A673 (cell line): ENCODE measurements at regions not wholly inside any gene's neighbourhood (a gene's known extent, or its start where the extent isn't known, plus 50 kb on each side); places are given as distances from the start of the nearest gene placed in this dataset.

ENCODE experiments used
- BruUV-seq: library from RNA; stranded (reverse); fragments of 400-500 nt; replicated peaks from 2 replicates; lab custom pipeline; 2021; lab: Mats Ljungman, UMichigan
- CTCF ChIA-PET: fragments of 300-600 bp; sonication (Branson Sonifier 250); formaldehyde crosslinking; loops from one replicate; lab custom pipeline; 2022; ENCODE audit warnings: antibody characterized with exemption; lab: Charles Lee
- POLR2A ChIA-PET: fragments of 300-600 bp; sonication (Branson Sonifier 250); formaldehyde crosslinking; loops from one replicate; lab custom pipeline; 2022; ENCODE audit warnings: antibody characterized with exemption; ENCODE audit not compliant: low non-redundant PET; lab: Charles Lee
- DNase-seq: peaks from one replicate; pipeline ENCODE4 v3.0.0-alpha.2; 2015; ENCODE audit warnings: low spot score
- H3K27ac ChIP-seq: fragments of 200-600 bp; sonication (generic); 2 replicates; pipeline ENCODE4 v1.5.1; 2016; ENCODE audit warnings: mixed run types, low read depth, mild to moderate bottlenecking, mixed read lengths, antibody characterized with exemption, low read length; ENCODE audit not compliant: poor library complexity, severe bottlenecking
- H3K27me3 ChIP-seq: fragments of 200-600 bp; sonication (generic); replicated peaks from 2 replicates; pipeline ENCODE4 v1.6.1; 2017; ENCODE audit warnings: mixed run types, low read depth, mild to moderate bottlenecking, mixed read lengths, antibody characterized with exemption, low read length; ENCODE audit not compliant: insufficient read depth, poor library complexity
- H3K36me3 ChIP-seq: fragments of 200-600 bp; sonication (generic); 2 replicates; pipeline ENCODE4 v1.6.1; 2016; ENCODE audit warnings: mixed run types, mild to moderate bottlenecking, mixed read lengths, antibody characterized with exemption, low read length; ENCODE audit not compliant: insufficient read depth, poor library complexity, severe bottlenecking
- H3K4me1 ChIP-seq: fragments of 200-600 bp; sonication (generic); 2 replicates; pipeline ENCODE4 v1.6.1; 2017; ENCODE audit warnings: mixed run types, mild to moderate bottlenecking, mixed read lengths, antibody characterized with exemption, low read length; ENCODE audit not compliant: insufficient read depth, poor library complexity, severe bottlenecking
- H3K4me3 ChIP-seq: fragments of 200-600 bp; sonication (generic); 2 replicates; pipeline ENCODE4 v1.5.1; 2016; ENCODE audit warnings: low read depth, mixed run types, mild to moderate bottlenecking, mixed read lengths, low read length; ENCODE audit not compliant: poor library complexity, severe bottlenecking
- H3K9me3 ChIP-seq: fragments of 200-600 bp; sonication (generic); 2 replicates; pipeline ENCODE4 v1.6.1; 2016; ENCODE audit warnings: mixed run types, low read depth, mild to moderate bottlenecking, mixed read lengths, antibody characterized with exemption, low read length; ENCODE audit not compliant: poor library complexity, severe bottlenecking
- CTCF ChIP-seq: fragments of 300-800, 200-600 bp; sonication (generic); conservative IDR thresholded peaks from 2 replicates; pipeline ENCODE4 v1.5.1; 2017; ENCODE audit warnings: low read depth, mild to moderate bottlenecking, antibody characterized with exemption, low read length, moderate library complexity, mixed read lengths
- EZH2 ChIP-seq: fragments of 200-600 bp; sonication (generic); IDR thresholded peaks from 2 replicates; pipeline ENCODE4 v1.6.1; 2017; ENCODE audit warnings: borderline replicate concordance, low read depth, mild to moderate bottlenecking, mixed read lengths, antibody characterized with exemption, low read length; ENCODE audit not compliant: poor library complexity, severe bottlenecking
- intact Hi-C: fragments of 100-400 bp; cut with micrococcal nuclease; formaldehyde crosslinking; loops from one replicate; pipeline ENCODE4 v1.10.0; 2022; ENCODE audit not compliant: unreplicated experiment

- Histone ChIP-seq H3K36me3 (no peaks in the 10 kb centered on the region), H3K9me3 (no peaks in the 10 kb centered on the region), H3K4me1 (no peaks in the 10 kb centered on the region), H3K4me3 (no peak overlapping the region), H3K27ac (no peak overlapping the region), H3K27me3 (no peaks in the 10 kb centered on the region)
- POLR2A ChIA-PET = no interaction called here
- BruUV-seq = no TSS peak
- no peak for DNase-seq
- TF ChIP-seq CTCF (no peak), EZH2 (no peak)
- CTCF ChIA-PET = no interaction called here
- intact Hi-C loops = no loop called here
These were observed 997.4 kb upstream of the PIK3C3 start for GRCh38 chr18:40957533-40958070.

- Histone ChIP-seq H3K4me1 (no peaks in the 10 kb centered on the region), H3K9me3 (no peaks in the 10 kb centered on the region), H3K4me3 (no peak overlapping the region), H3K27me3 (no peaks in the 10 kb centered on the region), H3K27ac (no peak overlapping the region), H3K36me3 (no peaks in the 10 kb centered on the region)
- intact Hi-C loops = no loop called here
- DNase-seq = no peak
- no TSS peak for BruUV-seq
- POLR2A ChIA-PET = no interaction called here
- CTCF ChIA-PET = no interaction called here
- TF ChIP-seq EZH2 (no peak), CTCF (no peak)
These were observed 998.8 kb upstream of the PIK3C3 start for GRCh38 chr18:40956213-40956612.

GRCh38 chr18:40955351-40955750 lies 999.7 kb upstream of the PIK3C3 start:
- ChIA-PET CTCF (no interaction called here), POLR2A (no interaction called here)
- Histone ChIP-seq H3K27me3 (no peaks in the 10 kb centered on the region), H3K9me3 (no peaks in the 10 kb centered on the region), H3K4me1 (no peaks in the 10 kb centered on the region), H3K4me3 (no peak overlapping the region), H3K27ac (no peak overlapping the region), H3K36me3 (no peaks in the 10 kb centered on the region)
- DNase-seq = no peak
- no peak for TF ChIP-seq CTCF
- TF ChIP-seq EZH2 = no peak
- intact Hi-C loops = no loop called here
- BruUV-seq = no TSS peak
